ENCODE measurements at regions not wholly inside any gene's neighbourhood (a gene's known extent, or its start where the extent isn't known, plus 50 kb on each side); places are given as distances from the start of the nearest gene placed in this dataset.

GRCh38 chr5:144002876-144003275 lies 167.6 kb downstream of the YIPF5 start (continued):
- no peak for TF ChIP-seq ZNF564 (CRISPR knock-in tag; IDR thresholded peaks at IDR 0.05)
- no peak for TF ChIP-seq POLR2A (IDR thresholded peaks at IDR 0.05; ENCODE audit: insufficient read depth in 1 of 2, low read depth in 2 of 2, low read length in 2 of 2)
- no peak for TF ChIP-seq BORCS8-MEF2B (CRISPR knock-in tag; IDR thresholded peaks at IDR 0.05)
- no peak for TF ChIP-seq GATAD1 (CRISPR knock-in tag; IDR thresholded peaks at IDR 0.05)

- no peaks in the 10 kb centered on the region for H3K4me1 ChIP-seq (ENCODE audit: insufficient read depth, low read length)
- no peaks in the 10 kb centered on the region for H3K36me3 ChIP-seq (replicated peaks in 1 of 2; ENCODE audit: control insufficient read depth in 1 of 2, insufficient read depth in 2 of 2, low read length in 2 of 2)
- DNase-seq (ENCODE audit: low spot score) (no peak), FAIRE-seq (no peak), ATAC-seq (no peak)
- WGBS (ENCODE audit: low lambda C conversion rate), result 0% methylated on average over 3 of the region's 3 CpGs
- CTCF ChIA-PET (ENCODE audit: low intra/inter-chr PET ratio, low total read pairs), result no interaction called here
- H4K20me1 ChIP-seq (ENCODE audit: insufficient read depth, low read length), result no peaks in the 10 kb centered on the region
- H2AFZ ChIP-seq (ENCODE audit: low read length), result no peak overlapping the region
- intact Hi-C loops (cut with micrococcal nuclease; ENCODE audit: unreplicated experiment), result no loop called here
- no peak overlapping the region for H3K9ac ChIP-seq (ENCODE audit: insufficient read depth, low read depth, low read length)
- TF ChIP-seq ZMYM3 (CRISPR knock-in tag; IDR thresholded peaks at IDR 0.05) (no peak), RBM39 (IDR thresholded peaks at IDR 0.05; ENCODE audit: low read depth, low read length, poor library complexity, severe bottlenecking) (no peak), SIX1 (CRISPR knock-in tag; IDR thresholded peaks at IDR 0.05; ENCODE audit: borderline replicate concordance) (no peak), ZNF547 (CRISPR knock-in tag; IDR thresholded peaks at IDR 0.05) (no peak), ZXDC (CRISPR knock-in tag; IDR thresholded peaks at IDR 0.05) (no peak), ZNF740 (CRISPR knock-in tag; IDR thresholded peaks at IDR 0.05) (no peak), ZNF616 (CRISPR knock-in tag; IDR thresholded peaks at IDR 0.05; ENCODE audit: low read depth) (no peak), NR1H2 (CRISPR knock-in tag; IDR thresholded peaks at IDR 0.05; ENCODE audit: borderline replicate concordance, low read depth) (no peak), ZSCAN22 (CRISPR knock-in tag; IDR thresholded peaks at IDR 0.05) (no peak), ZNF275 (CRISPR knock-in tag; IDR thresholded peaks at IDR 0.05; ENCODE audit: borderline replicate concordance) (no peak), GPN1 (CRISPR knock-in tag; IDR thresholded peaks at IDR 0.05; ENCODE audit: borderline replicate concordance) (no peak)
- BruUV-seq (replicated peaks), result no TSS peak
- H3K27ac ChIP-seq (ENCODE audit: extremely low read length, insufficient read depth, low read length), result no peak overlapping the region
- H3K79me2 ChIP-seq (ENCODE audit: insufficient read depth, low read length), result no peaks in the 10 kb centered on the region
- POLR2A ChIA-PET, result no interaction called here
- in situ Hi-C loops (cut with HindIII; ENCODE audit: extremely low pct_ligation_motif_present, low pct_unique_long_range_greater_than_20kb), result no loop called here
- H3K27me3 ChIP-seq (ENCODE audit: control insufficient read depth in 1 of 2, insufficient read depth in 2 of 2, low read length in 2 of 2), result no peaks in the 10 kb centered on the region
- no peak overlapping the region for H3K4me2 ChIP-seq (ENCODE audit: low read depth, low read length)
- H3K4me3 ChIP-seq (replicated peaks in 1 of 3; ENCODE audit: insufficient read depth in 1 of 3, low read depth in 2 of 3, low read length in 3 of 3), result no peak overlapping the region
- H3K9me3 ChIP-seq (ENCODE audit: low read length), result no peaks in the 10 kb centered on the region
Observed at GRCh38 chr5:144003636-144004035, 166.8 kb downstream of the YIPF5 start.

All from HepG2 (cell line).